KMS-11 (cell line): ENCODE measurements at regions not wholly inside any gene's neighbourhood (a gene's known extent, or its start where the extent isn't known, plus 50 kb on each side); places are given as distances from the start of the nearest gene placed in this dataset.

Experiments
- H2AFZ ChIP-seq: fragments of 200-600 bp; sonication (generic); 2 replicates; pipeline ENCODE4 v1.6.1; 2016; ENCODE audit warnings: antibody characterized with exemption, mixed run types, low read depth
- H3K27ac ChIP-seq: fragments of 200-600 bp; sonication (generic); 2 replicates; pipeline ENCODE4 v1.6.1; 2016; ENCODE audit warnings: mild to moderate bottlenecking, mixed run types
- H3K27me3 ChIP-seq: fragments of 200-600 bp; sonication (generic); 2 replicates; pipeline ENCODE4 v1.6.1; 2017; ENCODE audit warnings: mild to moderate bottlenecking, low read depth, mixed run types, moderate library complexity; ENCODE audit not compliant: insufficient read depth
- H3K36me3 ChIP-seq: fragments of 200-600 bp; sonication (generic); 2 replicates; pipeline ENCODE4 v1.6.1; 2017; ENCODE audit warnings: mild to moderate bottlenecking, mixed run types; ENCODE audit not compliant: insufficient read depth
- H3K4me1 ChIP-seq: fragments of 200-600 bp; sonication (generic); 2 replicates; pipeline ENCODE4 v1.6.1; 2016; ENCODE audit warnings: mild to moderate bottlenecking, low read depth, mixed run types; ENCODE audit not compliant: poor library complexity, severe bottlenecking
- H3K4me2 ChIP-seq: fragments of 200-600 bp; sonication (generic); 2 replicates; pipeline ENCODE4 v1.7.0; 2016; ENCODE audit warnings: mild to moderate bottlenecking, mixed run types
- H3K4me3 ChIP-seq: fragments of 200-600 bp; sonication (generic); IDR thresholded peaks from 2 replicates; pipeline ENCODE4 v1.6.1; 2017; ENCODE audit warnings: low read depth, low read length, mixed read lengths; ENCODE audit not compliant: insufficient read depth
- H3K79me2 ChIP-seq: fragments of 200-600 bp; sonication (generic); 2 replicates; pipeline ENCODE4 v1.6.1; 2016; ENCODE audit warnings: low read depth, mixed run types; ENCODE audit not compliant: insufficient read depth
- H3K9ac ChIP-seq: fragments of 200-600 bp; sonication (generic); 2 replicates; pipeline ENCODE4 v1.6.1; 2016; ENCODE audit warnings: mild to moderate bottlenecking, mixed run types
- H4K20me1 ChIP-seq: fragments of 200-600 bp; sonication (generic); 2 replicates; pipeline ENCODE4 v1.6.1; 2016; ENCODE audit warnings: mild to moderate bottlenecking, mixed run types; ENCODE audit not compliant: insufficient read depth
- TF ChIP-seq, protein P1 (sequence below): fragments of 200-600 bp; sonication (generic); conservative IDR thresholded peaks from 2 replicates; pipeline ENCODE4 v1.6.1; 2017; ENCODE audit warnings: low read depth, mild to moderate bottlenecking, antibody characterized with exemption, low read length, moderate library complexity, mixed read lengths

DNA sequence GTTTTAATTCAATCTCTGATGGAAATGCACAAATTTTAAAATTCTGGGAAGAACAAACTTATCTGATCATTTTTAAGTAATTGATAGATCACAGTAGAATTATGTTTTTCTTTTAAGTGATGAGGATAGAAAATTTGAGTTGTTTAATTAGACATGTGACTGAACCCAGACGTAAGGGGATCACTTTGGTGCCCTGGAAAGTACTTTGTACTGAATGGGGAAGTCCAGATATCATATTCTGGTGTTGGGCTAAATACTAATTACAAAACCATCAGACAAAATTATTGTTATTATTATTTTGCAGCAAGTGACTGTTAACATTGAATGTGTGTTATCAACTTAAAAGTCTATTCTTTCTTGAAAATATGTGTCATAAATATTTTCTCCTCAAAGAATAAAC is 994.6 kb downstream of the TSN start:
- Histone ChIP-seq H3K27ac (no peak overlapping the region), H3K79me2 (no peaks in the 10 kb centered on the region), H3K4me1 (no peaks in the 10 kb centered on the region), H4K20me1 (no peaks in the 10 kb centered on the region), H3K9ac (no peak overlapping the region), H2AFZ (no peak overlapping the region), H3K4me2 (no peak overlapping the region), H3K36me3 (no peaks in the 10 kb centered on the region), H3K27me3 (no peaks in the 10 kb centered on the region), H3K4me3 (no peak overlapping the region)
- TF ChIP-seq, protein P1, sequence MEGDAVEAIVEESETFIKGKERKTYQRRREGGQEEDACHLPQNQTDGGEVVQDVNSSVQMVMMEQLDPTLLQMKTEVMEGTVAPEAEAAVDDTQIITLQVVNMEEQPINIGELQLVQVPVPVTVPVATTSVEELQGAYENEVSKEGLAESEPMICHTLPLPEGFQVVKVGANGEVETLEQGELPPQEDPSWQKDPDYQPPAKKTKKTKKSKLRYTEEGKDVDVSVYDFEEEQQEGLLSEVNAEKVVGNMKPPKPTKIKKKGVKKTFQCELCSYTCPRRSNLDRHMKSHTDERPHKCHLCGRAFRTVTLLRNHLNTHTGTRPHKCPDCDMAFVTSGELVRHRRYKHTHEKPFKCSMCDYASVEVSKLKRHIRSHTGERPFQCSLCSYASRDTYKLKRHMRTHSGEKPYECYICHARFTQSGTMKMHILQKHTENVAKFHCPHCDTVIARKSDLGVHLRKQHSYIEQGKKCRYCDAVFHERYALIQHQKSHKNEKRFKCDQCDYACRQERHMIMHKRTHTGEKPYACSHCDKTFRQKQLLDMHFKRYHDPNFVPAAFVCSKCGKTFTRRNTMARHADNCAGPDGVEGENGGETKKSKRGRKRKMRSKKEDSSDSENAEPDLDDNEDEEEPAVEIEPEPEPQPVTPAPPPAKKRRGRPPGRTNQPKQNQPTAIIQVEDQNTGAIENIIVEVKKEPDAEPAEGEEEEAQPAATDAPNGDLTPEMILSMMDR: no peak

- TF ChIP-seq, protein P1: no peak
- no peak overlapping the region for H2AFZ ChIP-seq
Measured at GRCh38 chr2:122750808-122751207, 995.4 kb downstream of the TSN start.

DNA sequence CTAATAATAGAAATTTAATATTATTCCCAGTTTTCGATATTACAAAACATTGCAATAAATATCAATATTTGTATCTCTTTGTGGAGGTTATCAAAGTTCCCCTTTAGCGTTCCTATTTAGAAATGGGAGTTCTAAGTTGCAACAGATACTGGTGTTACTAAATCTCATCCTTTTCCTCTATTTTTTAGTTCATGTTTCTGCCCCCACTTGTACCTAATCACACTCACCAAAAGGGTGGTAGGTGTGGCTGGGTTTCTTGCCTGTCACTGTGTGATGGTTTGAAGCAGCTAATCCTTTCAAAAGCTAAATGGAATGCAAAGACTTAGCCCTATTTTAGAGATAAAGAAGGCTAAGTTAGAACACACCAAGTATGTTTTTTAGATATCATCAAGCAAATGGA is 997.9 kb downstream of the TSN start:
- Histone ChIP-seq H3K79me2 (no peaks in the 10 kb centered on the region), H3K4me2 (no peak overlapping the region), H3K36me3 (no peaks in the 10 kb centered on the region), H4K20me1 (no peaks in the 10 kb centered on the region), H2AFZ (no peak overlapping the region), H3K27ac (no peak overlapping the region), H3K27me3 (no peaks in the 10 kb centered on the region), H3K4me1 (no peaks in the 10 kb centered on the region), H3K9ac (no peak overlapping the region), H3K4me3 (no peak overlapping the region)
- TF ChIP-seq, protein P1: no peak

More at GRCh38 chr2:122750808-122751207, 995.4 kb downstream of the TSN start:
- Histone ChIP-seq H4K20me1 (no peaks in the 10 kb centered on the region), H3K9ac (no peak overlapping the region), H3K79me2 (no peaks in the 10 kb centered on the region), H3K4me1 (no peaks in the 10 kb centered on the region), H3K27ac (no peak overlapping the region), H3K27me3 (no peaks in the 10 kb centered on the region), H3K4me3 (no peak overlapping the region), H3K36me3 (no peaks in the 10 kb centered on the region), H3K4me2 (no peak overlapping the region)

DNA sequence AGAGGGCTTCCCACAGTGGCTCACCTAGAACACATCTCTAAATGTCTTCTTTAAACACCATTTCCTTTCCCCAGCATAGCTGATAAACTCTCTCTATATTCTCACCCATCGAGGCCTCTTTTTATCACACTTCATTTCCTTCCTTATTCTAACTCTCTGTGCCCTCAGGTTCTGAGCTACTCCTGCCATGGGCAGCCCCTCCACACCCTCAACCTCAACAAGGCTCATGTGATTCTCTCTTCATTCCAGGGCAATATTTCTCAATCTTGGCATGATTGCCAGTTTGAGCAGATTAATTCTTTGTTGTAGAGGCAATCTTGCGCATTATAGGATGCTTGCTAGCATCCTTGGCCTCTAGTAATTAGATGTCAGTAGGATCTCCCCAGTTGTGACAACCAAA is 999.1 kb downstream of the TSN start:
- Histone ChIP-seq H3K27me3 (no peaks in the 10 kb centered on the region), H2AFZ (no peak overlapping the region), H3K4me1 (peaks cover 12% of the 10 kb centered on the region), H3K27ac (no peak overlapping the region), H3K36me3 (no peaks in the 10 kb centered on the region), H4K20me1 (no peaks in the 10 kb centered on the region), H3K4me2 (no peak overlapping the region), H3K9ac (no peak overlapping the region), H3K4me3 (no peak overlapping the region), H3K79me2 (no peaks in the 10 kb centered on the region)
- TF ChIP-seq, protein P1: no peak
